ENCODE measurements at regions not wholly inside any gene's neighbourhood (a gene's known extent, or its start where the extent isn't known, plus 50 kb on each side); places are given as distances from the start of the nearest gene placed in this dataset.
"Not testable (repeated sequence)": the region's sequence is repeated elsewhere in the genome, so short reads cannot be mapped to it uniquely, and the experiment has no call there.

DNA sequence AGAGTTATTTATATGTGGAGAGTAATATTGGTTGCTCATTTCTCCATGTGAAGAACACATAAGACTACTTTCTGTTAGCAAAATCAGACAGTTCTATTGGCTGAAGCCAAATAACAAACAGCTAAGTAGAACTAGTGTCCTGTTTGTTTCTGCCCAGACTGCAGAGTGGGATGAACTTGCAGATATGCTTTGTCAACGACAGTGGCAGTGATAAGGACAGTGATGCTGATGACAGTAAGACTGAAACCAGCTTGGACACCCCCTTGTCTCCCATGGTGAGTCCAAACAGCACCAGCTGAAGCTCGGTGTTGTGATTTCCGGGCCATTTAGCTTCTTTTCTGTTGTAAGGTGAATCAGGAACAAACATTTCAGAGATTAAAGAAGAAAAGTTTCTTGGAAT is 102.6 kb upstream of the IL12A start:
- Histone ChIP-seq H3K9me3 (ENCODE audit: control insufficient read depth in 1 of 2, low read length in 2 of 2) (no peaks in the 10 kb centered on the region), H3K27ac (ENCODE audit: low read depth, low read length) (no peak overlapping the region), H3K27me3 (ENCODE audit: insufficient read depth, low read length) (no peaks in the 10 kb centered on the region), H3K4me1 (ENCODE audit: insufficient read depth, low read length) (no peaks in the 10 kb centered on the region), H3K4me3 (ENCODE audit: low read length in 2 of 2) (no peak overlapping the region), H3K36me3 (ENCODE audit: insufficient read depth, low read length) (no peaks in the 10 kb centered on the region)
- Mint-ChIP-seq H3K4me1 (no peaks in the 10 kb centered on the region), H3K27ac (no peak overlapping the region), H3K27me3 (peaks cover 10% of the 10 kb centered on the region in 2 donors), H3K36me3 (no peaks in the 10 kb centered on the region), H3K4me3 (no peak overlapping the region), H3K9me3 (no peaks in the 10 kb centered on the region)
- intact Hi-C loops (cut with micrococcal nuclease), result loop anchor here (10.0 kb wide), 1 partner anchor 1059 kb away; no protein-coding TSS in a partner anchor
- DNase-seq, result no peak
- ChIA-PET POLR2A (ENCODE audit: partially characterized antibody) (no interaction called here), CTCF (ENCODE audit: partially characterized antibody) (interaction anchor here (0.6 to 3.5 kb wide), 9 partner anchors 9 to 1055 kb away, joined by 3 to 31 read pairs (median 3); no protein-coding TSS in a partner anchor)

DNA sequence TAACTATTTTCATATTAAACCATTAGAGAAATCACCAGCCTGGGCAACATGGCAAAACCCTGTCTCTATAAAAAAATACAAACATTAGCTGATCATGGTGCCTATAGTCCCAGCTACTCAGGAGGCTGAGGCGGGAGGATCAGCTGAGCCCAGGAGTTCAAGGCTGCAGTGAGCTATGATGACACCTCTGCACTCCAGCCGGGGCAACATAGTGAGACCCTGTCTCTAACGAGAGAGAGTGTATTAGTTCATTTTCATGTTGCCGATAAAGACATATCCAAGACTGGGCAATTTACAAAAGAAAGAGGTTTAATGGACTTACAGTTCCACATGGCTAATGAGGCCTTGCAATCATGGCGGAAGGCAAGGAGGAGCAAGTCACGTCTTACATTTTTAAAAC is 102.1 kb upstream of the IL12A start:
- H3K27ac ChIP-seq (ENCODE audit: low read depth, low read length); H3K36me3 Mint-ChIP-seq; H3K4me1 Mint-ChIP-seq; POLR2A ChIA-PET (ENCODE audit: partially characterized antibody); H3K9me3 ChIP-seq (ENCODE audit: control insufficient read depth in 1 of 2, low read length in 2 of 2); H3K27me3 ChIP-seq (ENCODE audit: insufficient read depth, low read length); H3K4me1 ChIP-seq (ENCODE audit: insufficient read depth, low read length); H3K9me3 Mint-ChIP-seq; H3K4me3 ChIP-seq (ENCODE audit: low read length in 2 of 2); H3K36me3 ChIP-seq (ENCODE audit: insufficient read depth, low read length); H3K4me3 Mint-ChIP-seq; DNase-seq; H3K27ac Mint-ChIP-seq: not testable (repeated sequence)
- intact Hi-C loops (cut with micrococcal nuclease), result loop anchor here (10.0 kb wide), 1 partner anchor 1058 kb away; no protein-coding TSS in a partner anchor
- peaks cover 10 to 12% of the 10 kb centered on the region in 2 donors for H3K27me3 Mint-ChIP-seq
- CTCF ChIA-PET (ENCODE audit: partially characterized antibody), result interaction anchor here (0.6 to 3.5 kb wide), 6 partner anchors 9 to 598 kb away, joined by 3 to 31 read pairs (median 3); no protein-coding TSS in a partner anchor

DNA sequence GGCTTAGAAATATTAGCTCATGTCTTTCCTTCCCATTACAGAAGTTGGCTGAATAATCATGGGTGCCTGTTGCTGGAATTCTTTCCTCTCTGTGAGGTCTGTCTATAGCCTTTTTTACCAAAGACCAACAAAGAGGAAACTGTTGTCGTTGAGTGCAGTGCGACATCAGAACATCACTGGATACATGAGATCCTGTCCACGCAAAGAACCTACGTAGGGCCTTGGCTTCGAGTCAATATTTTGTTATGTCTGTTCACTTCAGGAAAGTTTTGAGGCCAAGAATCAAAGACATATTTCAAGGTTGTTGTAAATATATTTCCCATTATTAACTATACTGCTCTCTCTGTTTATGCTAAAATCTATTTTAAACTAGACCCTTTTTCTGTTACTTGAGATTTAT is 101.5 kb upstream of the IL12A start:
- Histone ChIP-seq H3K4me1 (ENCODE audit: insufficient read depth, low read length) (no peaks in the 10 kb centered on the region), H3K9me3 (ENCODE audit: control insufficient read depth in 1 of 2, low read length in 2 of 2) (no peaks in the 10 kb centered on the region), H3K4me3 (ENCODE audit: low read length in 2 of 2) (no peak overlapping the region), H3K27me3 (ENCODE audit: insufficient read depth, low read length) (no peaks in the 10 kb centered on the region), H3K36me3 (ENCODE audit: insufficient read depth, low read length) (no peaks in the 10 kb centered on the region), H3K27ac (ENCODE audit: low read depth, low read length) (no peak overlapping the region)
- no peaks in the 10 kb centered on the region for H3K36me3 Mint-ChIP-seq
- intact Hi-C loops (cut with micrococcal nuclease), result loop anchor here (10.0 kb wide), 1 partner anchor 1058 kb away; no protein-coding TSS in a partner anchor
- no peaks in the 10 kb centered on the region for H3K9me3 Mint-ChIP-seq
- no peak for DNase-seq
- no peaks in the 10 kb centered on the region for H3K4me1 Mint-ChIP-seq
- peaks cover 7 to 15% of the 10 kb centered on the region in 2 donors for H3K27me3 Mint-ChIP-seq
- H3K27ac Mint-ChIP-seq, result no peak overlapping the region
- POLR2A ChIA-PET (ENCODE audit: partially characterized antibody), result no interaction called here
- CTCF ChIA-PET (ENCODE audit: partially characterized antibody), result interaction anchor here (1.1 kb wide), 1 partner anchor 530 kb away, joined by 3 read pairs; no protein-coding TSS in a partner anchor
- no peak overlapping the region for H3K4me3 Mint-ChIP-seq

DNA sequence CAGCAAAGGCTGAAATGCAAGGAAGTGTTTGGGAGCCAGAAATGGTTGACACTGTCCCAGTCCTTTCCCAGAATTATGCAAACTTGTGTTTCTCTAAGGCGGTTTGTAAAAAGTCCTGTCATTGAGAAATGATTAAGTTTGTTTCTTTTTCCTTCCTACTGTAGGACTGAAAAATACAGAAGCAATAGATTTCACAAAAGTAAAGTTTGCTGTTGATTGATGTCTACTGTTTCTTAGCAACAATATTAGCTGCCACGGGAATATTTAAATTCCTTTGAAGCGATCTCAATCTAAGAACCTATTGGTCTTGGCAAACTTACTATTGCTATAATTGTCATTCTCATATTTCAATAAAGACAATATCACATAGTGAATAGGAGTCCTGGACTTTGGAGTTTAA is 100.7 kb upstream of the IL12A start:
- ChIA-PET POLR2A (ENCODE audit: partially characterized antibody) (no interaction called here), CTCF (ENCODE audit: partially characterized antibody) (no interaction called here)
- Histone ChIP-seq H3K4me3 (ENCODE audit: low read length in 2 of 2) (no peak overlapping the region), H3K36me3 (ENCODE audit: insufficient read depth, low read length) (no peaks in the 10 kb centered on the region), H3K27ac (ENCODE audit: low read depth, low read length) (no peak overlapping the region), H3K9me3 (ENCODE audit: control insufficient read depth in 1 of 2, low read length in 2 of 2) (no peaks in the 10 kb centered on the region), H3K27me3 (ENCODE audit: insufficient read depth, low read length) (no peaks in the 10 kb centered on the region), H3K4me1 (ENCODE audit: insufficient read depth, low read length) (no peaks in the 10 kb centered on the region)
- no peaks in the 10 kb centered on the region for H3K36me3 Mint-ChIP-seq
- no peak overlapping the region for H3K4me3 Mint-ChIP-seq
- no peaks in the 10 kb centered on the region for H3K4me1 Mint-ChIP-seq
- intact Hi-C loops (cut with micrococcal nuclease), result loop anchor here (10.0 kb wide), 1 partner anchor 1057 kb away; no protein-coding TSS in a partner anchor
- no peaks in the 10 kb centered on the region for H3K9me3 Mint-ChIP-seq
- DNase-seq, result no peak
- peaks cover 7 to 15% of the 10 kb centered on the region in 2 donors for H3K27me3 Mint-ChIP-seq
- H3K27ac Mint-ChIP-seq, result no peak overlapping the region

DNA sequence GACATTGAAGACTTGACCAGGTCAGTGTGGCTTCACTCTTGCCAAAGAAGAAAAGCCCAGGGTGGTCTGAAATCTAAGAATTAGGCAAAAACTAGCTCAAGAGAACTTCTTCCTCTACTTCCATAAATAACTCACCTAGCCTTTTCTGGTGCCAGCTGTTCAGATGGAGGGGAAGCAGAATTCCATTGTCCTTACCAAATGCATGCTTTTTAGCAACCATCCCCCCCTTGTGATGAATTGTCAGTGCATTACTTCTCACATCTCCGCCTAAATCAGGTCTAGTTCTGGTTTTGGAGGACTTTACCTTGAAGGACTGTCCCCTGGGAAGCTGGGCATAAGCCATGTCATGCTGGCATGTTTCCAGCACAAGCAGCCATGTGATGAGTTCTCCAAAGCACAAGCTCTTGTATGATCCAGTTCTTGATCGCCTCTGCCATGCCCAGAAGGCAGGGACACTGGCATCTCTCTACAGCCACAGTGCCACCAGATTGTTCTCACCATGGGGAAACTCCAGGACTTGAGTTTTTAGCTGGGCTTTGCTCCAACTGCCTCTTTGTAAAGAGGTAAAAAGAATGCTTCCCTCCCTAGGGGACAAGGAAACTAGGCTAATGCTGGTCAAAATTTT is 96.4 kb upstream of the IL12A start:
- Histone ChIP-seq H3K36me3 (ENCODE audit: insufficient read depth, low read length) (no peaks in the 10 kb centered on the region), H3K27me3 (ENCODE audit: insufficient read depth, low read length) (no peaks in the 10 kb centered on the region), H3K9me3 (ENCODE audit: control insufficient read depth in 1 of 2, low read length in 2 of 2) (no peaks in the 10 kb centered on the region), H3K4me1 (ENCODE audit: insufficient read depth, low read length) (no peaks in the 10 kb centered on the region), H3K27ac (ENCODE audit: low read depth, low read length) (no peak overlapping the region), H3K4me3 (ENCODE audit: low read length in 2 of 2) (no peak overlapping the region)
- Mint-ChIP-seq H3K4me3 (no peak overlapping the region), H3K36me3 (no peaks in the 10 kb centered on the region), H3K27me3 (peaks cover 11 to 13% of the 10 kb centered on the region in 2 donors), H3K27ac (no peak overlapping the region), H3K9me3 (no peaks in the 10 kb centered on the region), H3K4me1 (no peaks in the 10 kb centered on the region)
- intact Hi-C loops (cut with micrococcal nuclease), result no loop called here
- CTCF ChIA-PET (ENCODE audit: partially characterized antibody), result no interaction called here
- POLR2A ChIA-PET (ENCODE audit: partially characterized antibody), result no interaction called here
- no peak for DNase-seq

DNA sequence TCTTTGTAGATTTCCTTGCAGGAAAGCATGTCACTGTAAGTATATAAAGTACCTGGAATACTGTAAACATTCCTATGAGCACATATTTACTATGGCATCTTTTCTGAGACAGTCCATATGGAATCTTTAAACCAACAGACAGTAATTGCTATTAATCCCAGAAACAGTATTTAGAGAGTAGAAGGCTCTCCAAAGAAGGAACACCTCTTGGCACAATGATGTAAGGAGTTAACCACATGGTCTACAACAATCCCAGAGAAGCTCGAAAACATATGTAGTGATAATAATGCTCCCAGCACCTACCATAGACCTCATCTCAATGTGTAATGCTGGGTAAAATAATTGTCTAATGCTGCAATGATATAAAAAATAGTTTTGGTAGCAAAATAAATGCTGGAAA is 95.8 kb upstream of the IL12A start:
- Mint-ChIP-seq H3K4me3 (no peak overlapping the region), H3K27me3 (peaks cover 11 to 13% of the 10 kb centered on the region in 2 donors), H3K4me1 (no peaks in the 10 kb centered on the region), H3K9me3 (no peaks in the 10 kb centered on the region), H3K27ac (no peak overlapping the region), H3K36me3 (no peaks in the 10 kb centered on the region)
- Histone ChIP-seq H3K4me1 (ENCODE audit: insufficient read depth, low read length) (no peaks in the 10 kb centered on the region), H3K27ac (ENCODE audit: low read depth, low read length) (no peak overlapping the region), H3K27me3 (ENCODE audit: insufficient read depth, low read length) (no peaks in the 10 kb centered on the region), H3K4me3 (ENCODE audit: low read length in 2 of 2) (no peak overlapping the region), H3K9me3 (ENCODE audit: control insufficient read depth in 1 of 2, low read length in 2 of 2) (no peaks in the 10 kb centered on the region), H3K36me3 (ENCODE audit: insufficient read depth, low read length) (no peaks in the 10 kb centered on the region)
- ChIA-PET CTCF (ENCODE audit: partially characterized antibody) (no interaction called here), POLR2A (ENCODE audit: partially characterized antibody) (no interaction called here)
- intact Hi-C loops (cut with micrococcal nuclease), result no loop called here
- no peak for DNase-seq

DNA sequence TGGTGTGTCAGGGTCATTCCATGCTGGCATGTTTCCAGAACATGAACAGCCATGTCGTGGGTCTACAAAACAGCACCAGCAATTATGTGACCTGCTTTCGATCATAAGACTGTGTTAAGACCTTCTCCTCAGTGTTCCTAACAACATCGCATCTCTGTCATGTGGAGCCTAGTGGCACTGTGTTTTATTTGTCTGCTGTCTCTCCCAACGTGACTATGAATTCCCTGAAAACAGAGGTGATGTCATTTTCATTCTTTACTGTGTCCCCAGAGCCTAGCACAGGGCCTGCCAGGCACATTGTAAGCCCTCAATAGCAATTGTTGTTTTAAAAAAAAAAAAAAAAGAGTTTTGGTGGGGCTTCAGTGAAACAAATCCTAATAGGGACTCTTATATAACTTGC is 94.2 kb upstream of the IL12A start:
- H3K27me3 ChIP-seq (ENCODE audit: insufficient read depth, low read length), result no peaks in the 10 kb centered on the region
- intact Hi-C loops (cut with micrococcal nuclease), result no loop called here
- no peak overlapping the region for H3K4me3 ChIP-seq (ENCODE audit: low read length in 2 of 2)
- H3K9me3 ChIP-seq (ENCODE audit: control insufficient read depth in 1 of 2, low read length in 2 of 2), result no peaks in the 10 kb centered on the region
- CTCF ChIA-PET (ENCODE audit: partially characterized antibody), result no interaction called here
- no peak overlapping the region for H3K27ac ChIP-seq (ENCODE audit: low read depth, low read length)
- Mint-ChIP-seq H3K36me3 (no peaks in the 10 kb centered on the region), H3K27me3 (peaks cover 9 to 14% of the 10 kb centered on the region in 2 donors), H3K4me3 (no peak overlapping the region), H3K27ac (no peak overlapping the region), H3K9me3 (no peaks in the 10 kb centered on the region), H3K4me1 (no peaks in the 10 kb centered on the region)
- no peaks in the 10 kb centered on the region for H3K36me3 ChIP-seq (ENCODE audit: insufficient read depth, low read length)
- POLR2A ChIA-PET (ENCODE audit: partially characterized antibody), result no interaction called here
- DNase-seq, result no peak
- H3K4me1 ChIP-seq (ENCODE audit: insufficient read depth, low read length), result no peaks in the 10 kb centered on the region

Measured in CD4-positive, alpha-beta memory T cell (primary cell).